Neural cell (in vitro differentiated cells): ENCODE measurements at regions not wholly inside any gene's neighbourhood (a gene's known extent, or its start where the extent isn't known, plus 50 kb on each side); places are given as distances from the start of the nearest gene placed in this dataset.

ENCODE experiments used
- H2AFZ ChIP-seq: fragments of 200-600, 300-800 bp; sonication (generic), shearing (Covaris generic); 2 replicates; pipeline ENCODE4 v1.6.0; 2014; ENCODE audit warnings: low read depth, mild to moderate bottlenecking, antibody characterized with exemption, low read length, moderate library complexity
- H3F3A ChIP-seq: fragments of 200-600 bp; shearing (Covaris generic); 2 replicates; pipeline ENCODE4 v1.6.1; 2016; ENCODE audit warnings: mild to moderate bottlenecking, moderate library complexity, mixed read lengths, antibody characterized with exemption, low read length; ENCODE audit not compliant: insufficient read depth, poor library complexity, severe bottlenecking
- H3K27ac ChIP-seq: fragments of 200-600, 300-800 bp; sonication (generic), shearing (Covaris generic); 2 replicates; pipeline ENCODE4 v1.5.1; 2014; ENCODE audit warnings: mild to moderate bottlenecking, low read length, moderate library complexity
- H3K27me3 ChIP-seq: fragments of 300-800, 200-600 bp; sonication (generic), shearing (Covaris generic); 2 replicates; pipeline ENCODE4 v1.6.0; 2014; ENCODE audit warnings: mild to moderate bottlenecking, low read depth, low read length, moderate library complexity; ENCODE audit not compliant: insufficient read depth
- H3K36me3 ChIP-seq: fragments of 300-800, 200-600 bp; sonication (generic), shearing (Covaris generic); 2 replicates; pipeline ENCODE4 v1.5.1; 2014; ENCODE audit warnings: mild to moderate bottlenecking, antibody characterized with exemption, low read length, moderate library complexity; ENCODE audit not compliant: insufficient read depth
- H3K4me2 ChIP-seq: fragments of 300-800, 200-600 bp; sonication (generic), shearing (Covaris generic); 2 replicates; pipeline ENCODE4 v1.6.0; 2014; ENCODE audit warnings: mild to moderate bottlenecking, low read length
- H3K4me3 ChIP-seq: fragments of 300-800, 200-600 bp; sonication (generic), shearing (Covaris generic); 2 replicates; pipeline ENCODE4 v1.5.1; 2014; ENCODE audit warnings: mild to moderate bottlenecking, low read length, moderate library complexity
- H3K79me2 ChIP-seq: fragments of 200-600 bp; shearing (Covaris generic); replicated peaks from 2 replicates; pipeline ENCODE4 v1.6.0; 2014; ENCODE audit warnings: mild to moderate bottlenecking, low read length, moderate library complexity; ENCODE audit not compliant: insufficient read depth
- H3K9ac ChIP-seq: fragments of 300-800, 200-600 bp; sonication (generic), shearing (Covaris generic); 2 replicates; pipeline ENCODE4 v1.6.1; 2016; ENCODE audit warnings: mild to moderate bottlenecking, low read length, mixed read lengths
- H3K9me2 ChIP-seq: fragments of 200-600 bp; shearing (Covaris generic); 2 replicates; pipeline ENCODE4 v1.6.1; 2016; ENCODE audit warnings: mild to moderate bottlenecking, low read length, mixed read lengths; ENCODE audit not compliant: insufficient read depth
- H3K9me3 ChIP-seq: fragments of 200-600, 300-800 bp; sonication (generic), shearing (Covaris generic); 2 replicates; pipeline ENCODE4 v1.6.1; 2016; ENCODE audit warnings: mild to moderate bottlenecking, mixed run types, low read length, moderate library complexity, mixed read lengths
- H4K20me1 ChIP-seq: fragments of 200-600 bp; shearing (Covaris generic); 2 replicates; pipeline ENCODE4 v1.6.1; 2016; ENCODE audit warnings: mild to moderate bottlenecking, mixed run types; ENCODE audit not compliant: insufficient read depth
- CTCF ChIP-seq: fragments of 450-650 bp; IDR thresholded peaks from 2 replicates; pipeline ENCODE4 v1.5.1; 2014; ENCODE audit warnings: antibody characterized with exemption, mild to moderate bottlenecking, moderate library complexity; ENCODE audit not compliant: poor library complexity, severe bottlenecking
- EP300 ChIP-seq: fragments of 450-650 bp; conservative IDR thresholded peaks from 2 replicates; pipeline ENCODE4 v1.6.1; 2014; ENCODE audit warnings: antibody characterized with exemption, mild to moderate bottlenecking, moderate library complexity; ENCODE audit not compliant: poor library complexity, severe bottlenecking
- EZH2 ChIP-seq: fragments of 200-600, 300-800 bp; shearing (Covaris generic), sonication (generic); IDR thresholded peaks from 2 replicates; pipeline ENCODE4 v1.6.1; 2014; ENCODE audit warnings: antibody characterized with exemption, low read length, borderline replicate concordance, mild to moderate bottlenecking; ENCODE audit not compliant: insufficient read depth, poor library complexity, severe bottlenecking
- MXI1 ChIP-seq: fragments of 450-650 bp; conservative IDR thresholded peaks from 2 replicates; pipeline ENCODE4 v1.6.1; 2014; ENCODE audit warnings: antibody characterized with exemption, mild to moderate bottlenecking; ENCODE audit not compliant: poor library complexity, severe bottlenecking
- POLR2AphosphoS5 ChIP-seq: IDR thresholded peaks from 2 replicates; pipeline ENCODE4 v1.6.1; 2012
- RAD21 ChIP-seq: fragments of 450-650 bp; conservative IDR thresholded peaks from 2 replicates; pipeline ENCODE4 v1.6.1; 2014; ENCODE audit warnings: antibody characterized with exemption, mild to moderate bottlenecking, moderate library complexity
- REST ChIP-seq: IDR thresholded peaks from 2 replicates; pipeline ENCODE4 v1.6.1; 2012; ENCODE audit warnings: borderline replicate concordance
- SMC3 ChIP-seq: fragments of 450-650 bp; conservative IDR thresholded peaks from 2 replicates; pipeline ENCODE4 v1.6.1; 2014; ENCODE audit warnings: antibody characterized with exemption, mild to moderate bottlenecking, moderate library complexity; ENCODE audit not compliant: poor library complexity
- TAF1 ChIP-seq: IDR thresholded peaks from 2 replicates; pipeline ENCODE4 v1.6.1; 2012; ENCODE audit warnings: low read depth

DNA sequence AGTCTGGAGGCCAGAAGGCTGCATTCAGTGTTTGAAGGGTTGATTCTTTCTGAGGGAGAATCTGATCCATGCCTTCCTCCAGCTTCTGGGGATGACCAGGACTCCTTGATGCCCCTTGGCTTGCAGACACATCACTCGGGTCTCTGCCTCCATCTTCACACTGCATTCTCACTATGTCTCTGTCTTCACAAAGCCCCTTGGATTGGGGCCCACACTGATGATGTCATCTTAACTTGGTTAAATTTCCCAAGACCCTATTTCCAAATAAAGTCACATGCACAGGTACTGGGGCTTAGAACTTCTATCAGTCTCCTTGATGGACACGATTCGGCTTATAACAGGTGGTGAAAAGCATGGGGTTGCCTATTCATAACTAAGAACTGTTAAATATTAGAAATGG is 112.1 kb upstream of the MYOCD start:
- Histone ChIP-seq H2AFZ (no peak overlapping the region), H3F3A (no peaks in the 10 kb centered on the region), H3K9me2 (no peaks in the 10 kb centered on the region), H3K27me3 (no peaks in the 10 kb centered on the region), H4K20me1 (no peaks in the 10 kb centered on the region), H3K4me3 (no peak overlapping the region), H3K36me3 (no peaks in the 10 kb centered on the region), H3K4me2 (no peak overlapping the region), H3K9me3 (no peaks in the 10 kb centered on the region), H3K79me2 (no peaks in the 10 kb centered on the region), H3K9ac (no peak overlapping the region), H3K27ac (no peak overlapping the region)
- no peak for TF ChIP-seq SMC3
- TF ChIP-seq EZH2: no peak
- TF ChIP-seq CTCF: no peak
- no peak for TF ChIP-seq TAF1
- no peak for TF ChIP-seq EP300
- no peak for TF ChIP-seq REST
- no peak for TF ChIP-seq MXI1
- no peak for TF ChIP-seq POLR2AphosphoS5
- no peak for TF ChIP-seq RAD21

GRCh38 chr17:12554251-12554650 is 111.4 kb upstream of the MYOCD start:
- Histone ChIP-seq H3K79me2 (no peaks in the 10 kb centered on the region), H3K9me2 (no peaks in the 10 kb centered on the region), H4K20me1 (no peaks in the 10 kb centered on the region), H3K4me3 (no peak overlapping the region), H3K36me3 (no peaks in the 10 kb centered on the region), H3K27me3 (no peaks in the 10 kb centered on the region), H3K9ac (no peak overlapping the region), H3F3A (no peaks in the 10 kb centered on the region), H3K27ac (no peak overlapping the region), H2AFZ (no peak overlapping the region), H3K9me3 (no peaks in the 10 kb centered on the region), H3K4me2 (no peak overlapping the region)
- TF ChIP-seq REST (no peak), SMC3 (no peak), RAD21 (no peak), MXI1 (no peak), EP300 (no peak), EZH2 (no peak), CTCF (no peak), POLR2AphosphoS5 (no peak), TAF1 (no peak)
